Activated T-cell treated with anti-CD3 and anti-CD28 coated beads, Interleukin-2, amount 50 U/mL, for 72 hours (primary cell): ENCODE measurements at regions not wholly inside any gene's neighbourhood (a gene's known extent, or its start where the extent isn't known, plus 50 kb on each side); places are given as distances from the start of the nearest gene placed in this dataset.

Source experiments
- ATAC-seq, 2 donors: fragments of 150-1000 bp; cut with Tn5 transposase; replicated peaks in 1 of 2; 2 replicates each; pipeline ENCODE4 v1.10.0; 2021; ENCODE audit warnings: moderate library complexity in 2 of 2, mild to moderate bottlenecking in 1 of 2
- DNase-seq, 2 donors: peaks; one replicate each; pipeline ENCODE4 v3.0.0; 2021 to 2022; ENCODE audit warnings: mixed read lengths in 1 of 2
- H3K27ac Mint-ChIP-seq: one replicate; pipeline ENCODE4 v1.8.0; 2022; ENCODE audit warnings: mild to moderate bottlenecking, moderate library complexity, mixed read lengths
- H3K27me3 Mint-ChIP-seq: one replicate; pipeline ENCODE4 v1.8.0; 2022; ENCODE audit warnings: low read depth, mixed read lengths
- H3K36me3 Mint-ChIP-seq, 2 donors: one replicate each; pipeline ENCODE4 v1.8.0; 2022; ENCODE audit warnings: mixed read lengths in 2 of 2, mild to moderate bottlenecking in 1 of 2; ENCODE audit not compliant: insufficient read depth in 2 of 2
- H3K4me1 Mint-ChIP-seq: one replicate; pipeline ENCODE4 v1.8.0; 2022; ENCODE audit warnings: low read depth, mixed read lengths
- H3K4me3 Mint-ChIP-seq, 2 donors: one replicate each; pipeline ENCODE4 v1.8.0; 2022; ENCODE audit warnings: mild to moderate bottlenecking in 2 of 2, mixed read lengths in 2 of 2, moderate library complexity in 2 of 2
- H3K9me3 Mint-ChIP-seq, 2 donors: one replicate each; pipeline ENCODE4 v1.8.0; 2022; ENCODE audit warnings: mixed read lengths in 2 of 2

GRCh38 chr21:28771790-28772501 lies 220.7 kb downstream of the LTN1 start:
- peaks cover 6% of the 10 kb centered on the region in 2 donors for H3K9me3 Mint-ChIP-seq
- ATAC-seq (peak; percentile 29 to 33), DNase-seq (peak in 1 of 2 donors; percentile 12)
- peaks cover 5% of the 10 kb centered on the region for H3K27me3 Mint-ChIP-seq
- peaks cover 78% of the 10 kb centered on the region for H3K4me1 Mint-ChIP-seq
- peak overlapping the region in 1 of 2 donors; percentile 37 for H3K4me3 Mint-ChIP-seq
- peaks cover 7 to 12% of the 10 kb centered on the region in 2 donors for H3K36me3 Mint-ChIP-seq
- peak overlapping the region; percentile 62 for H3K27ac Mint-ChIP-seq

GRCh38 chr21:28770867-28771661 lies 221.6 kb downstream of the LTN1 start:
- H3K9me3 Mint-ChIP-seq, result peaks cover 8 to 9% of the 10 kb centered on the region in 2 donors
- H3K4me3 Mint-ChIP-seq, result no peak overlapping the region
- peaks cover 7 to 18% of the 10 kb centered on the region in 2 donors for H3K36me3 Mint-ChIP-seq
- no peak for DNase-seq
- peaks cover 5% of the 10 kb centered on the region for H3K27me3 Mint-ChIP-seq
- ATAC-seq, result no peak
- peaks cover 71% of the 10 kb centered on the region for H3K4me1 Mint-ChIP-seq
- H3K27ac Mint-ChIP-seq, result no peak overlapping the region

GRCh38 chr21:28769683-28770082 lies 223.0 kb downstream of the LTN1 start:
- Mint-ChIP-seq H3K36me3 (peaks cover 10 to 20% of the 10 kb centered on the region in 2 donors), H3K27me3 (peaks cover 5% of the 10 kb centered on the region), H3K9me3 (peaks cover 5 to 11% of the 10 kb centered on the region in 2 donors), H3K4me3 (peak overlapping the region; percentile 33 to 68), H3K4me1 (peaks cover 57% of the 10 kb centered on the region), H3K27ac (peak overlapping the region; percentile 90)
- peak; percentile 22 to 24 for DNase-seq
- ATAC-seq, result peak; percentile 51 to 60

GRCh38 chr21:28768753-28769152 lies 223.9 kb downstream of the LTN1 start:
- H3K9me3 Mint-ChIP-seq, result peaks cover 5 to 11% of the 10 kb centered on the region in 2 donors
- ATAC-seq (no peak), DNase-seq (no peak)
- peaks cover 5% of the 10 kb centered on the region for H3K27me3 Mint-ChIP-seq
- peak overlapping the region; percentile 12 for H3K27ac Mint-ChIP-seq
- peaks cover 55% of the 10 kb centered on the region for H3K4me1 Mint-ChIP-seq
- no peak overlapping the region for H3K4me3 Mint-ChIP-seq
- H3K36me3 Mint-ChIP-seq, result peaks cover 10 to 20% of the 10 kb centered on the region in 2 donors

GRCh38 chr21:28767523-28767922 lies 225.2 kb downstream of the LTN1 start:
- DNase-seq, result peak; percentile 34 to 39
- Mint-ChIP-seq H3K27me3 (no peaks in the 10 kb centered on the region), H3K4me3 (peak overlapping the region; percentile 5 to 50), H3K36me3 (peaks cover 10 to 22% of the 10 kb centered on the region in 2 donors), H3K4me1 (peaks cover 50% of the 10 kb centered on the region), H3K9me3 (peaks cover 5 to 11% of the 10 kb centered on the region in 2 donors), H3K27ac (peak overlapping the region; percentile 26)
- ATAC-seq, result peak; percentile 84 to 89

- H3K4me3 Mint-ChIP-seq, result no peak overlapping the region
- no peaks in the 10 kb centered on the region for H3K27me3 Mint-ChIP-seq
- H3K9me3 Mint-ChIP-seq, result peaks cover 5 to 10% of the 10 kb centered on the region in 2 donors
- no peak overlapping the region for H3K27ac Mint-ChIP-seq
- no peak for DNase-seq
- ATAC-seq, result no peak
- peaks cover 21% of the 10 kb centered on the region for H3K4me1 Mint-ChIP-seq
- peaks cover 10 to 18% of the 10 kb centered on the region in 2 donors for H3K36me3 Mint-ChIP-seq
These were observed 228.8 kb downstream of the LTN1 start for GRCh38 chr21:28763809-28764418.

- Mint-ChIP-seq H3K36me3 (peaks cover 8 to 13% of the 10 kb centered on the region in 2 donors), H3K4me1 (peaks cover 5% of the 10 kb centered on the region), H3K9me3 (peaks cover 3 to 10% of the 10 kb centered on the region in 2 donors), H3K4me3 (no peak overlapping the region), H3K27ac (no peak overlapping the region), H3K27me3 (no peaks in the 10 kb centered on the region)
- no peak for DNase-seq
- ATAC-seq, result no peak
These were observed 230.3 kb downstream of the LTN1 start for GRCh38 chr21:28762357-28762735.

GRCh38 chr21:28761674-28762356 lies 230.9 kb downstream of the LTN1 start:
- DNase-seq, result no peak
- Mint-ChIP-seq H3K27me3 (no peaks in the 10 kb centered on the region), H3K36me3 (peaks cover 5 to 10% of the 10 kb centered on the region in 2 donors), H3K9me3 (peaks cover 3 to 7% of the 10 kb centered on the region in 2 donors), H3K4me1 (peaks cover under 1% of the 10 kb centered on the region), H3K27ac (no peak overlapping the region), H3K4me3 (no peak overlapping the region)
- ATAC-seq, result no peak

GRCh38 chr21:28758883-28759242 lies 233.8 kb downstream of the LTN1 start:
- H3K27me3 Mint-ChIP-seq, result no peaks in the 10 kb centered on the region
- no peak overlapping the region for H3K27ac Mint-ChIP-seq

GRCh38 chr21:28758042-28758882 lies 234.4 kb downstream of the LTN1 start:
- Mint-ChIP-seq H3K27ac (no peak overlapping the region), H3K4me3 (no peak overlapping the region), H3K4me1 (no peaks in the 10 kb centered on the region), H3K36me3 (peaks cover 0 to 2% of the 10 kb centered on the region in 2 donors), H3K27me3 (no peaks in the 10 kb centered on the region), H3K9me3 (peaks cover 0 to 2% of the 10 kb centered on the region in 2 donors)
- DNase-seq (no peak), ATAC-seq (no peak)

More at GRCh38 chr21:28758883-28759242, 233.8 kb downstream of the LTN1 start:
- H3K36me3 Mint-ChIP-seq, result peaks cover 0 to 2% of the 10 kb centered on the region in 2 donors
- DNase-seq, result no peak
- H3K9me3 Mint-ChIP-seq, result peaks cover 0 to 2% of the 10 kb centered on the region in 2 donors
- no peaks in the 10 kb centered on the region for H3K4me1 Mint-ChIP-seq
- no peak for ATAC-seq
- H3K4me3 Mint-ChIP-seq, result no peak overlapping the region

- Mint-ChIP-seq H3K36me3 (no peaks in the 10 kb centered on the region), H3K27ac (no peak overlapping the region), H3K4me1 (peaks cover 8% of the 10 kb centered on the region), H3K4me3 (no peak overlapping the region), H3K27me3 (no peaks in the 10 kb centered on the region), H3K9me3 (peaks cover 0 to under 1% of the 10 kb centered on the region in 2 donors)
- ATAC-seq, result no peak
- no peak for DNase-seq
These were observed 237.8 kb downstream of the LTN1 start for GRCh38 chr21:28754862-28755261.

- Mint-ChIP-seq H3K9me3 (no peaks in the 10 kb centered on the region), H3K27ac (no peak overlapping the region)
These were observed 238.5 kb downstream of the LTN1 start for GRCh38 chr21:28754127-28754611.

More at GRCh38 chr21:28754127-28754611, 238.5 kb downstream of the LTN1 start:
- DNase-seq (no peak), ATAC-seq (no peak)
- peaks cover 8% of the 10 kb centered on the region for H3K4me1 Mint-ChIP-seq
- no peak overlapping the region for H3K4me3 Mint-ChIP-seq
- H3K36me3 Mint-ChIP-seq, result no peaks in the 10 kb centered on the region
- no peaks in the 10 kb centered on the region for H3K27me3 Mint-ChIP-seq
